22Rv1 (cell line): ENCODE measurements at regions not wholly inside any gene's neighbourhood (a gene's known extent, or its start where the extent isn't known, plus 50 kb on each side); places are given as distances from the start of the nearest gene placed in this dataset.

Source experiments
- ZFX ChIP-seq: fragments of 450-650 bp; IDR thresholded peaks from 2 replicates; pipeline ENCODE4 v1.6.1; 2017; ENCODE audit warnings: antibody characterized with exemption, borderline replicate concordance
- TF ChIP-seq, protein P1 (sequence below): fragments of 450-650 bp; IDR thresholded peaks from 2 replicates; pipeline ENCODE4 v1.5.1; 2017; ENCODE audit warnings: mild to moderate bottlenecking

DNA sequence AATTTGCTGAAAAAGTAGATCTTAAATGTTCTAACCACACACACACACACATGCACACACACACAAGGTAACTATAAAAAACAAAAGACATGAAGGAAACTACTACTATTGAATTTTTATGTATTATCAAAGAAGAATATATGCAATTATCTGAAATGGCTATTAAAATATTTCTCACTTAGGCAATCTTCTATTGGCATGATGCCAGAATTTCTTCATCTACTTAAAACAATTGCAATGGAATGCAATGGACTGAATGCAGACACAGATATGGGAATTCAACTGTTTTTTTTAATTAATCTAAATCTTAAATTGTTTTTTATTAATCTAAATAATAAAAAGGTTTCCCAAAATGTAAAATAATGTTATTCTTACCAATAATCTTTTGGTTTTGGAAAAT, 152.6 kb upstream of the SMLR1 start:
- TF ChIP-seq, protein P1, sequence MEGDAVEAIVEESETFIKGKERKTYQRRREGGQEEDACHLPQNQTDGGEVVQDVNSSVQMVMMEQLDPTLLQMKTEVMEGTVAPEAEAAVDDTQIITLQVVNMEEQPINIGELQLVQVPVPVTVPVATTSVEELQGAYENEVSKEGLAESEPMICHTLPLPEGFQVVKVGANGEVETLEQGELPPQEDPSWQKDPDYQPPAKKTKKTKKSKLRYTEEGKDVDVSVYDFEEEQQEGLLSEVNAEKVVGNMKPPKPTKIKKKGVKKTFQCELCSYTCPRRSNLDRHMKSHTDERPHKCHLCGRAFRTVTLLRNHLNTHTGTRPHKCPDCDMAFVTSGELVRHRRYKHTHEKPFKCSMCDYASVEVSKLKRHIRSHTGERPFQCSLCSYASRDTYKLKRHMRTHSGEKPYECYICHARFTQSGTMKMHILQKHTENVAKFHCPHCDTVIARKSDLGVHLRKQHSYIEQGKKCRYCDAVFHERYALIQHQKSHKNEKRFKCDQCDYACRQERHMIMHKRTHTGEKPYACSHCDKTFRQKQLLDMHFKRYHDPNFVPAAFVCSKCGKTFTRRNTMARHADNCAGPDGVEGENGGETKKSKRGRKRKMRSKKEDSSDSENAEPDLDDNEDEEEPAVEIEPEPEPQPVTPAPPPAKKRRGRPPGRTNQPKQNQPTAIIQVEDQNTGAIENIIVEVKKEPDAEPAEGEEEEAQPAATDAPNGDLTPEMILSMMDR, result no peak
- no peak for TF ChIP-seq ZFX
